ENCODE measurements at regions not wholly inside any gene's neighbourhood (a gene's known extent, or its start where the extent isn't known, plus 50 kb on each side); places are given as distances from the start of the nearest gene placed in this dataset.

GRCh38 chr3:72050048-72050632, 265.2 kb upstream of the PROK2 start:
- no peak for TF ChIP-seq POLR2A (IDR thresholded peaks at IDR 0.05; ENCODE audit: low read depth, low read length)
- no peak for TF ChIP-seq TAF1 (IDR thresholded peaks at IDR 0.05; ENCODE audit: borderline replicate concordance, low read depth, low read length)
- no peak for TF ChIP-seq POLR2AphosphoS5 (IDR thresholded peaks at IDR 0.05; ENCODE audit: low read depth, low read length)
